ENCODE measurements at regions not wholly inside any gene's neighbourhood (a gene's known extent, or its start where the extent isn't known, plus 50 kb on each side); places are given as distances from the start of the nearest gene placed in this dataset.
"Not testable (repeated sequence)": the region's sequence is repeated elsewhere in the genome, so short reads cannot be mapped to it uniquely, and the experiment has no call there.

GRCh38 chr4:9659678-9660077 is 121.8 kb upstream of the DRD5 start:
- H3K36me3 ChIP-seq (replicated peaks in 1 of 2; ENCODE audit: control insufficient read depth in 1 of 2, insufficient read depth in 2 of 2, low read length in 2 of 2); H3K27ac ChIP-seq (ENCODE audit: low read depth in 1 of 2, low read length in 2 of 2); H3K4me3 ChIP-seq (replicated peaks in 1 of 3; ENCODE audit: low read depth in 2 of 3, low read length in 3 of 3); H3K9me3 Mint-ChIP-seq; H3K4me3 Mint-ChIP-seq; H3K4me1 ChIP-seq (ENCODE audit: control insufficient read depth in 1 of 2, insufficient read depth in 2 of 2, low read length in 2 of 2); H2AFZ ChIP-seq (ENCODE audit: insufficient read depth, low read depth, low read length, poor library complexity, severe bottlenecking); H3K79me2 ChIP-seq (ENCODE audit: insufficient read depth, low read length); H3K27me3 ChIP-seq (ENCODE audit: control insufficient read depth in 2 of 2, insufficient read depth in 2 of 2, low read length in 2 of 2); H3K4me1 Mint-ChIP-seq; H3K27ac Mint-ChIP-seq; H3K36me3 Mint-ChIP-seq; H4K20me1 ChIP-seq (ENCODE audit: insufficient read depth, low read length); H3K9ac ChIP-seq (ENCODE audit: insufficient read depth, low read length, poor library complexity, severe bottlenecking); H3K9me3 ChIP-seq (replicated peaks in 1 of 2; ENCODE audit: control insufficient read depth in 1 of 2, insufficient read depth in 1 of 2, low read length in 2 of 2); DNase-seq; H3K4me2 ChIP-seq (replicated peaks; ENCODE audit: extremely low read depth, low read length, poor library complexity, severe bottlenecking); H3K27me3 Mint-ChIP-seq (ENCODE audit: low read depth in 3 of 3): not testable (repeated sequence)
- intact Hi-C loops (cut with micrococcal nuclease): loop anchor here (10.0 kb wide), 1 partner anchor 125 kb away; no protein-coding TSS in a partner anchor
- peak; percentile 68 for TF ChIP-seq CTCF (IDR thresholded peaks at IDR 0.05)
- 22% methylated on average over 6 of the region's 14 CpGs for WGBS (ENCODE audit: insufficient coverage)

- H3K36me3 ChIP-seq (replicated peaks in 1 of 2; ENCODE audit: control insufficient read depth in 1 of 2, insufficient read depth in 2 of 2, low read length in 2 of 2); H3K9me3 Mint-ChIP-seq; H2AFZ ChIP-seq (ENCODE audit: insufficient read depth, low read depth, low read length, poor library complexity, severe bottlenecking); H3K27me3 ChIP-seq (ENCODE audit: control insufficient read depth in 2 of 2, insufficient read depth in 2 of 2, low read length in 2 of 2); DNase-seq; H3K79me2 ChIP-seq (ENCODE audit: insufficient read depth, low read length); H3K9ac ChIP-seq (ENCODE audit: insufficient read depth, low read length, poor library complexity, severe bottlenecking); H3K27me3 Mint-ChIP-seq (ENCODE audit: low read depth in 3 of 3); H3K4me2 ChIP-seq (replicated peaks; ENCODE audit: extremely low read depth, low read length, poor library complexity, severe bottlenecking); H3K4me3 ChIP-seq (replicated peaks in 1 of 3; ENCODE audit: low read depth in 2 of 3, low read length in 3 of 3); H3K27ac Mint-ChIP-seq; H3K36me3 Mint-ChIP-seq; H3K4me3 Mint-ChIP-seq; H3K9me3 ChIP-seq (replicated peaks in 1 of 2; ENCODE audit: control insufficient read depth in 1 of 2, insufficient read depth in 1 of 2, low read length in 2 of 2); H3K4me1 Mint-ChIP-seq; H3K27ac ChIP-seq (ENCODE audit: low read depth in 1 of 2, low read length in 2 of 2); H4K20me1 ChIP-seq (ENCODE audit: insufficient read depth, low read length); H3K4me1 ChIP-seq (ENCODE audit: control insufficient read depth in 1 of 2, insufficient read depth in 2 of 2, low read length in 2 of 2): not testable (repeated sequence)
- WGBS (ENCODE audit: insufficient coverage): 100% methylated on average over 2 of the region's 4 CpGs
- intact Hi-C loops (cut with micrococcal nuclease): loop anchor here in 1 of 2 donors (10.0 kb wide), 1 partner anchor 126 kb away; no protein-coding TSS in a partner anchor
Measured at GRCh38 chr4:9660955-9661354, 120.5 kb upstream of the DRD5 start.

DNA sequence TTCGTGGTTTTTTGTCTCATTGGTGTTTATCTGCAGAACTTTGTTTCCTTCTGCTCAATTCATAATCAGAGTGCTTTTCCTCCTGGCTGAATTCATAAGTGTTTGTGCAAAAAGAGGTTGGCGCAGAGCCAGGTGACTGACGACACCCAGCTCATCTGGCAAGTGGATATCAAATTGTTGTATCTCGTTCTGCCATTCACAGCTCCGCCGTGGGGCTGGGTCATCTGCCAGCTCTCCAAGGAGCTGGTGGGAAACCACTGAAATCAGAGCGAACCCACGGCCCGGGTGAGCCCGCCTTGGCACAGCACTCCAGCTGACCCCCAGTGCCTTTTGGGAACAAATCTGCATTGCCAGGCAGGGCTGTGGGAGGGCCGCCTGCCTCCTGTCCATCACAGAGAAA is 110.7 kb upstream of the DRD5 start:
- H3K9me3 Mint-ChIP-seq; H4K20me1 ChIP-seq (ENCODE audit: insufficient read depth, low read length); H3K36me3 ChIP-seq (replicated peaks in 1 of 2; ENCODE audit: control insufficient read depth in 1 of 2, insufficient read depth in 2 of 2, low read length in 2 of 2); H3K4me3 ChIP-seq (replicated peaks in 1 of 3; ENCODE audit: low read depth in 2 of 3, low read length in 3 of 3); H3K27me3 ChIP-seq (ENCODE audit: control insufficient read depth in 2 of 2, insufficient read depth in 2 of 2, low read length in 2 of 2); H3K9me3 ChIP-seq (replicated peaks in 1 of 2; ENCODE audit: control insufficient read depth in 1 of 2, insufficient read depth in 1 of 2, low read length in 2 of 2); H3K27ac Mint-ChIP-seq; intact Hi-C loops (cut with micrococcal nuclease); H3K36me3 Mint-ChIP-seq; H3K4me2 ChIP-seq (replicated peaks; ENCODE audit: extremely low read depth, low read length, poor library complexity, severe bottlenecking); H2AFZ ChIP-seq (ENCODE audit: insufficient read depth, low read depth, low read length, poor library complexity, severe bottlenecking); H3K79me2 ChIP-seq (ENCODE audit: insufficient read depth, low read length); H3K4me1 ChIP-seq (ENCODE audit: control insufficient read depth in 1 of 2, insufficient read depth in 2 of 2, low read length in 2 of 2); H3K4me1 Mint-ChIP-seq; DNase-seq; H3K27ac ChIP-seq (ENCODE audit: low read depth in 1 of 2, low read length in 2 of 2); H3K9ac ChIP-seq (ENCODE audit: insufficient read depth, low read length, poor library complexity, severe bottlenecking): not testable (repeated sequence)
- 6% methylated on average over 9 of the region's 11 CpGs for WGBS (ENCODE audit: insufficient coverage)
- Mint-ChIP-seq H3K27me3 (ENCODE audit: low read depth in 3 of 3) (peaks cover 4 to 16% (median 8%) of the 10 kb centered on the region in 3 donors), H3K4me3 (peak overlapping the region in 1 of 2 donors; percentile 57)

DNA sequence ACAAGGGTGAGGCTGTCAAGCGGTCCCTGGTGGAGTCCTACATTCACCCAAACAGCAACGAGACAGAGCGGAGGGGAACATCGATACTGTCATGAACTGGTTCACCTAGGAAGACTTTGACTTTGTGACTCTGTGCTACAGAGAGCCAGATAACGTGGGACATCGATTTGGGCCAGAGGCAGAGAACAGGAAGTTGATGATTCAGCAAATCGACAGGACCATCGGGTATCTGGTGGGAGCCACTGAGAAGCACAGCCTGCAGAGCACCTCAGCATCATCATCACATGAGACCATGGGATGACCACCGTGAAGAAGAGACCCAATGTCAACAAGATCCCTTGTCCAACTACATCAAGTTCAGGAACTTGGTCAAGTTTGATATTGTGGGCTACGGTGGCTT is 104.1 kb upstream of the DRD5 start:
- H3K79me2 ChIP-seq (ENCODE audit: insufficient read depth, low read length); DNase-seq; H4K20me1 ChIP-seq (ENCODE audit: insufficient read depth, low read length); H3K27me3 ChIP-seq (ENCODE audit: control insufficient read depth in 2 of 2, insufficient read depth in 2 of 2, low read length in 2 of 2); H3K27ac ChIP-seq (ENCODE audit: low read depth in 1 of 2, low read length in 2 of 2); H3K9ac ChIP-seq (ENCODE audit: insufficient read depth, low read length, poor library complexity, severe bottlenecking); H3K4me2 ChIP-seq (replicated peaks; ENCODE audit: extremely low read depth, low read length, poor library complexity, severe bottlenecking); H3K9me3 Mint-ChIP-seq; H3K36me3 ChIP-seq (replicated peaks in 1 of 2; ENCODE audit: control insufficient read depth in 1 of 2, insufficient read depth in 2 of 2, low read length in 2 of 2); H3K9me3 ChIP-seq (replicated peaks in 1 of 2; ENCODE audit: control insufficient read depth in 1 of 2, insufficient read depth in 1 of 2, low read length in 2 of 2); intact Hi-C loops (cut with micrococcal nuclease); H3K4me3 Mint-ChIP-seq; H2AFZ ChIP-seq (ENCODE audit: insufficient read depth, low read depth, low read length, poor library complexity, severe bottlenecking); H3K4me1 Mint-ChIP-seq; H3K4me3 ChIP-seq (replicated peaks in 1 of 3; ENCODE audit: low read depth in 2 of 3, low read length in 3 of 3); H3K4me1 ChIP-seq (ENCODE audit: control insufficient read depth in 1 of 2, insufficient read depth in 2 of 2, low read length in 2 of 2); H3K36me3 Mint-ChIP-seq; H3K27me3 Mint-ChIP-seq (ENCODE audit: low read depth in 3 of 3): not testable (repeated sequence)
- 71% methylated on average over 3 of the region's 10 CpGs for WGBS (ENCODE audit: insufficient coverage)
- H3K27ac Mint-ChIP-seq: peak overlapping the region in 1 of 7 donors; percentile 49

Data from CD14-positive monocyte (primary cell).